NCI-H526 (cell line): ENCODE measurements at regions not wholly inside any gene's neighbourhood (a gene's known extent, or its start where the extent isn't known, plus 50 kb on each side); places are given as distances from the start of the nearest gene placed in this dataset.
"Not testable (repeated sequence)": the region's sequence is repeated elsewhere in the genome, so short reads cannot be mapped to it uniquely, and the experiment has no call there.

Source experiments
- DNase-seq, 2 experiments: peaks; one replicate each; lab custom pipeline; 2025; lab: John Stamatoyannopoulos, UW

- DNase-seq = no peak
These were observed 134.7 kb upstream of the SV2C start for GRCh38 chr5:75948438-75948837.

GRCh38 chr5:75940418-75940817, 142.8 kb upstream of the SV2C start:
- DNase-seq = no peak

DNA sequence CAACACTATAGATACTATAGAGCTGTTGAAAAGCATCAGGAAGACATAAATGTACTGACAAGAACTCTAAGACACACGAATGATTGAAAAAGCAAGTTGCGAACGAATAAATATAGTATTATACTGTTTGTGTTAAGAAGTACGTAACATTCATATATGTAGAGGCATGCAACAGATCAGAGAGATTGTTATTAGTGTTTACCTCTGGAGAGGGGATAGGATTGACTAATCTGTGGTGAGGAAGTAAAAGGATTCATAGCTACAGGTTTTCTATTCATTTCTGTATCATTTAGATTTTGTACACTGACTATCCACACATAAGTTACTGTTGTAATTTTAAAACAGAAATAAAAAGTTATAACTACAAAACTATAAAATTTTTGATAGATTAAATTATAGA, 147.6 kb upstream of the SV2C start:
- no peak for DNase-seq

DNA sequence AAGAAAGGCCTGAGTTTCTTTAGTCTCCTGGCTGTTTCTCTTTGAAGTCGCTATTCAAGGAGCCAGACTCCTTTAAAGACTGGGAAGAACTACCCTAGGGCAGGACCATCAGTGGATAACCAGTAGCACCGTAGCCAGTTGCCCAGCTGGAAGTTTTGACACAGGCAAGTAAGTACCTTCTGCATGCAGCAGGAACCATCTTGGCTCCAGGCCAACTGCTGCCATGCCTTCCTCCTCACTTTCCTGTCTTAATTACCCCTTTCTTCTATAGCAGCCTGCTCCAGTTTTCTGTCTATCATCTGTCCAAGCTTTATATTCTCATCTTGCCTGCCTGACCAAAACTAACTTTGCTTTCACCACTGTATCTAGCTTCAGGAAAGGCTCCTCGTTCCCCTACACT, 149.7 kb upstream of the SV2C start:
- DNase-seq = no peak

DNA sequence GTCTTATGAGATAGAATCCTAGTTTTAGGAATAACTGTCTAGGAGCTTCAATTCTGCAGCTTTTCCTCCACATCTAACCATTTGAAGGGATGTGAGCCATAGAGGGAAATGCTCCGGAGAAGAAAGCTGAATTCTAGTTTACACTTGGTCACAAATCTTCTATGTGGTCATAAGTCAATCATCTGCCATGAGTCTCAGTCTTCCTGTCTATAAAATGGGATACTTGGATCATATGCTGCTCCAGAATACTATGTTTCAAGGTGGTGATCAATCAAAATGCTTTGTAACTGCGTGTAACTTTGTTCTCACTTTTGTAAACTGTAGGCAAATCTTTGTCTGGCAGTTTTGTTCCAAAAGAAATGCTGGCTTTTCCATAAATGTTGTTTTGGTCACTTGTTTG, 152.0 kb upstream of the SV2C start:
- DNase-seq = no peak

DNA sequence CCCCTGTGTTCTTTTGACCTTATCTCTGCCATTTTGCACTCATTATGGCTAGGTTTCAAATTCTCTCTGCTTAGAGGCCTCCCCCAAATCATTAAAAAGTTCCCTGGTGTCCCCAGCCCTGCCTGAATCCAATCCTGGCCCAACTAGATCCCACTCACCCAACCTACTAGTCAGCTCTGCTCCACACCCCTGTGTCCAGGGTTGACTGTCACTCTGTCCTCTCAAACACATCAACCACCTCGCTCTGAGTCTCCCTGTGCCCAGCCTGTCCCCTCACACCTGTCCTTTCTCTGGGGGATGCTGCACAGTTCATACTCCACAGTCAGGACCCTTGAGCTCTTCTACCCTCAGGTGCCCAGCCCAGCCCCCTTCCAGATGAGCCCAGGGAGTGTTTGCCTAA, 154.2 kb upstream of the SV2C start:
- no peak for DNase-seq

GRCh38 chr5:75922480-75922879, 160.7 kb upstream of the SV2C start:
- no peak for DNase-seq

DNA sequence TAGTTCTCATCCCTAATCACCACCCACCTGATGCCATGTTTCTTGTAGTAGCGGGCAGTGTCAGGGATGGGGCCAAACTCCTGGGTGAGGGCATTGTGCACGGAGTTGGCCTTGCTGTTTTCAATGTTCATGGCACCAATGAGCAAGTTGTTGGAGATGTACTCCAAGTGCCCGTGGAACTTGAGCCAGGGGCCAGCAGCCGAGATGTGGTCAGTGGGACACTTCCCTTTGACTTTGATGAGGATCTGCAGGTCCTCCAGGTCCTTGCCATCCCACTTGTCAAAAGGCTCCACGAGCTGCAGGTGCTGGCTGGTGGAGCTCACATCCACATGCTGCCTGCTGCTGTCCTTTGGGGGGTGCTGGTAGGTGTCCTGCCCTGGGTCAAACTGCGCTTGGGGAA, 162.2 kb upstream of the SV2C start:
- no peak for DNase-seq

DNA sequence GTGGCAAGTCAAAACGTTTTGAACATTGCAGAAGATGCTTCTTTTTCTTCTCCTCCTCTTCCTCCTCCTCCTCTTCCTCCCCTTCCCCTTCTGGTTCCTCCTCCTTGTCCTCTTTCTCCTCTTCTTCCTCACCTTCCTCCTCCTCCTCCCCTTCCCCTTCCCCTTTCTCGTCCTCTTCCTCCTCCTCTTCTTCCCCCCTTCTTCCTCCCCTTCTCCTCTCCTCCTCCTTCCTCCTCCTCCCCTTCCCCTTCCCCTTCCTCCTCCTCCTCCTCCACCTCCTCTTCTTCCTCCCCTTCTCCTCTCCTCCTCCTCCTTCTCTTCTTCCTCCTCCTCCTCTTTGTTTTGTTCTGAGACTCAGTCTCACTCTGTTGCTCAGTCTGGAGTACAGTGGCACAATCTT, 167.0 kb upstream of the SV2C start:
- DNase-seq = no peak

DNA sequence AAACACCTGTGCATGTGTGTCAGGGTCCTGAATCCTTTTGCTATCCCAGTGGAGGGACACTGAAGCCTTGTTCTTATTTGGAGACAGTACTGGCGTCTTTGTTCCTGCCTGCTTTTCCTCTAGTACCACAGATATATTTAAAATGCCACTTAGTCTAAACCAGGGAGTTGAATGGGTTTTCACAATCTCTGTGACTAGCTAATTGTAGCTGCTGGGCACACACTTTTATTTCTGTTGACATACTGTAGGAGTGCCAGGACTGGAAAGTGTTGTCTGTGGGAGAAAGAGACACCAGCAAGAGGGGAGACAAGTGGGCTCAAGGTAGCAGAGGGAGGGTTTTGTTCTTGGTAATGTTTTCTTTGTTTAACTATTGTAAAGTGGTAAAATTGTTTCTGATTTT, 174.0 kb upstream of the SV2C start:
- no peak for DNase-seq

DNA sequence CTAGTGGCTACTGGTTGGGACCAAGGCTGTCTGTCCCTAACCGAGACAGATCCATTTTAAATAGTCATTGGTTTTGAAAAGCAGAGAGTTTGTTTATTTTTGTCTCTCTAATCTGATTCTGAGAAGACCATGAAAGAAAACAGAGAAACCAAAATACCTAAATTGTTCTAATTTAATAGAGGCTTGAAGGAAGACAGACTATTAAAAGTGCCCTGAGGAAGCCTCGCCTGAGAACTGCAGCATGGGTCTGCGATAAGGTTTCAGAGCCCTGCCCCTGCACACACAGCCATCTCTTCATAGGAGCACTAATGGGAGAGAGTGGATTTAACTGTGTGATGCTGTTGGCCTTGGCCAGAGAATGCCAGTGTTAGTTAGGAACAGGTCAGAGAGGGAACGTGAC, 175.5 kb upstream of the SV2C start:
- DNase-seq = no peak

DNA sequence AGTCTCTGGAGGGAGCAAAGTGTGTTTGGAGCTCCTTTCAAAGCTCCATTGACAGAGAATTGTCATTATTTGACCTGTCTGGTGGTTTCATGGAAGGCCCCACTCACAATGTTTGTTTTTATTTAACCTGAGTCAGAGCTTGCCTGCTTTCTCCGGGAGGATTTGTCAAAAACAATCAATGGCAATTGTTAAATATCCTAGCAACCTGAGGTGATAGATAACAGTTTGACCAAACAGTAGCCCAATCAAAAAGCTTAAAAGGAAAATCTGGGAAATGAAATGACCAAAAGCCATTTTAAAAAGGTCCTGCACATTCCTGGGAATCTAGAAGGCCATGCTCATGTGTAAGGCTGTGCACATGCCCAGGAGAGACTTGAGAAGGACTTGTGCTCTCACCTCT, 177.2 kb upstream of the POC5 start:
- DNase-seq = no peak

DNA sequence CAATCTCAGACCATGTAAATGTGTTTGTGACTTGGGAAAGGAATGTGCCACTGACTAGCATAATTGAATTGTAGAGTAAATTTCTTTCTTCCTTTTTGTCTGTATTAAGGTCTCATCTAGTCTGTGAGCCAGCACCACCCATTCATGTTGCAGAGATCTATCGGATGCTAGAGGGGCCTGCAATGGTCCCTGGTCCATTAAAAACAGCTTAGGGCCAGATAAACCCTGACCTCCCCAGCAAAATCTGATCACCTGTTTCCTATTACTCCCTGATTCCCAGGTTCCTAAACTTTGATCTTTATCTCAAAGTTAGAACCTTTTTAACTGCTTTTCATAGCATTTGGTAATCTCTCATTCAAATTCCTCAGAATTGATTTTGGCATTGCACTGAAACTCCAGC, 174.5 kb upstream of the POC5 start:
- no peak for DNase-seq

DNA sequence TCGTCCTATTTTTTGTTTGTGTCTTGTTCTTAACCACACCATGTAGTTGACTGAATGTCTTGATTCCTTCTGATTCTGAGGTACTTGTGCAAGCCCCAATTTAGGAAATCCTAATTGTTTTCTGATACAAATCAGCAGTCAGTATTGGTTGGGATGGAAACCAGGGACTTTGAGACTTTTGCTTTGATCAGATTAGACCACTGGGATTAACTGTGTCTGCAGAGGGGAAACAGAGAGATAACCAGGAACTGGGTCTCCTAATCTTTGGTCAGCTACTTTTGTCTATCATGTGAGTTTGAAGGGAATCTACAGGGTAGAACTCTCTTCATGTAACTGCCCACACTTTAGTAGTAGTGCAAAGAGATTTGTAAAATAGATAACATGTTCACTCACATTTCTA, 173.8 kb upstream of the POC5 start:
- DNase-seq = no peak

GRCh38 chr5:75890546-75890945, 173.3 kb upstream of the POC5 start:
- DNase-seq = no peak

DNA sequence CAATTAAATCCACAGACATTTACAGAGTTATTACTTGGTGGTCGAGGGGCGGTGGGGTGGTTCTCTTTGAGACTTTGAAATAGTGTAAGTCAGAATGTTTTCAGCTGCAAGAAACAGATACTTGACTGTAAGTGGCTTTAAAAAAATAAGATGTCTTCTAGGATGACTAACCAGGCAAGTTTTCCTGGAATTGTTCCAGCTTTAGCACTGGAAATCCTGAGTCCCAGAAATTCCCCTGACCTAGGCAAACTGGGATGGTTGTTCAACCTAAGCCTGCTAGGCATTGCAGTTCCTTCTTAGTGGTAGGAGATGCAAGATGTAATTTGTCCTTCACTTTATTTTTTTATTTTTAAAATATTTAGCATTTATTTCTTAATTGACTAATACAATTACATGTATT, 169.5 kb upstream of the POC5 start:
- no peak for DNase-seq

- DNase-seq = peak in 1 of 2 experiments; percentile 5
These were observed 168.8 kb upstream of the POC5 start for GRCh38 chr5:75885849-75886596.

GRCh38 chr5:75885321-75885720, 168.1 kb upstream of the POC5 start:
- no peak for DNase-seq

GRCh38 chr5:75869891-75870290, 152.7 kb upstream of the POC5 start:
- no peak for DNase-seq

- DNase-seq = no peak
These were observed 145.6 kb upstream of the POC5 start for GRCh38 chr5:75862872-75863271.

DNA sequence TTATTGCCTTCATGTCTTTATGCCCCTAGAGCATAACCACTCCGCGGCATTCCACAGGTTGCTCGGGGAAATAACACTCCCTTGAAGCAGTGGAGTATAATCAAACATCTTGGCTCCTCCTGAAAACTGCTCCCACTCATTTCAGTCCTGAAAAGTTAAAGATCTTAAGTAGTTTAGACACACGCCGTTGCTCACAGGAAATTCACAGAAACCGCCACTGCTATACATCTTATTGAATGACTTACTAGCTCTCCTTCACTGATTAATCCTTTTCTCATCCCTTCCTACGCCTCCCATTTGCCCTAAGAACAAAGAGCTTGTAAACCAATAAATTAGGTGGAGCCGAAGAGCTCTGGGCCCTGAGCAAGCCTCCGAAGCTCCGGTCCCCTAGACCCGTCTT, 142.4 kb upstream of the POC5 start:
- not testable (repeated sequence) for DNase-seq

GRCh38 chr5:75856056-75856455, 138.8 kb upstream of the POC5 start:
- DNase-seq = no peak

DNA sequence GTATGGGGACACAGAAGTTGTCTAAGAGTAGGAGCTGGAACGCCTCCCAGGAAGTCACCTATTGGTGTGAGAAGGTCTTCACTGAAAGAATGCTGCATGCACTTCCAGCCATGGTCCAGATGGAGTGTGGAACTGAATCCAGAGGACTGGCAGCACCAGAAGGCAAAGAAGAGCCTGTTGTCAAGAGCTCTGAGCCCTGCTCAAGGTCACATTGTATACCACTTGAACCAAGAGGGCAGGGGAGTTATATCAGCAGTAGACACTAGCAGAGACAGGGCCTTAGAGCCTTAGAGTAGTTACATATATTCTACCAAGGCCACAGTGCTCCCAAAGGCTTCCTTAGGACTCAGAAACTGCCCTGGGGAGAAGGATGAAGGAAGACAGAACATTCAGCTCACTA, 130.8 kb upstream of the POC5 start:
- no peak for DNase-seq

DNA sequence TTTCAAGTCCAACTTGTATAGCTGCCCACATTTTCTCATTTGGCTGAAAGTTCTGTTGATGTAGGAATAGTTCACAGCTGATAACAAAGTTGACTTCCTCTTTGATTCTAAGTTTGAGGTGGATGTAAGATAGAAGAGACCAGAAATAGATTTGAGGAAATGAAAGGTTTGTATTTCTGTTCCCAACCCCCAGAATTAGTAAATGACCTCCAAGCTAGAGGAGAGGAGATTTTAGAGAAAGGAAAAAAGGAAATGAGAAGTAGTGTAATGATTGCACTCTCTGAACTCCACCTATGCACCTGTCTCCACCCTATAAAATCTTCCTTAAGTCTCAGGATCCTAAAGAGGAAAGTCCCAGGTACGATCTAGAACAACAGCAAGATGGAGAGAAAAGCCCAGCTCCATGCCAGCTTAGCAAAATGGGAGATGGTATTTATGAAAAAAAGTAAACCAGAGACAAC, 130.4 kb upstream of the POC5 start:
- no peak for DNase-seq
